ENCODE measurements at regions not wholly inside any gene's neighbourhood (a gene's known extent, or its start where the extent isn't known, plus 50 kb on each side); places are given as distances from the start of the nearest gene placed in this dataset.
"Not testable (repeated sequence)": the region's sequence is repeated elsewhere in the genome, so short reads cannot be mapped to it uniquely, and the experiment has no call there.

- no peak for DNase-seq (ENCODE audit: low read depth in 2 of 2)
These were observed 2054.0 kb upstream of the NUDT12 start for GRCh38 chr5:105616599-105616998.

DNA sequence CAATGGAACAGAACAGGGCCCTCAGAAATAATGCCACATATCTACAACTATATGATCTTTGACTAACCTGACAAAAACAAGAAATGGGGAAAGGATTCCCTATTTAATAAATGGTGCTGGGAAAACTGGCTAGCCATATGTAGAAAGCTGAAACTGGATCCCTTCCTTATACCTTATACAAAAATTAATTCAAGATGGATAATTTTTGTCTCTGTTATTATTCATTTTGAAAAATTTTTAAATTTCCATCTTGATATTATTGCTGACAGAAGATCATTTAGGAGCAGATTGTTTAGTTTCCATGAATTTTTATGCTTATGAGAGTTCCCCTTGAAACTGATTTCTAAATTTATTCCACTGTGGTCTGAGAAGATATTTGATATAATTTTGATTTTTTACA, 2039.8 kb upstream of the NUDT12 start:
- not testable (repeated sequence) for DNase-seq (ENCODE audit: low read depth in 2 of 2)

DNA sequence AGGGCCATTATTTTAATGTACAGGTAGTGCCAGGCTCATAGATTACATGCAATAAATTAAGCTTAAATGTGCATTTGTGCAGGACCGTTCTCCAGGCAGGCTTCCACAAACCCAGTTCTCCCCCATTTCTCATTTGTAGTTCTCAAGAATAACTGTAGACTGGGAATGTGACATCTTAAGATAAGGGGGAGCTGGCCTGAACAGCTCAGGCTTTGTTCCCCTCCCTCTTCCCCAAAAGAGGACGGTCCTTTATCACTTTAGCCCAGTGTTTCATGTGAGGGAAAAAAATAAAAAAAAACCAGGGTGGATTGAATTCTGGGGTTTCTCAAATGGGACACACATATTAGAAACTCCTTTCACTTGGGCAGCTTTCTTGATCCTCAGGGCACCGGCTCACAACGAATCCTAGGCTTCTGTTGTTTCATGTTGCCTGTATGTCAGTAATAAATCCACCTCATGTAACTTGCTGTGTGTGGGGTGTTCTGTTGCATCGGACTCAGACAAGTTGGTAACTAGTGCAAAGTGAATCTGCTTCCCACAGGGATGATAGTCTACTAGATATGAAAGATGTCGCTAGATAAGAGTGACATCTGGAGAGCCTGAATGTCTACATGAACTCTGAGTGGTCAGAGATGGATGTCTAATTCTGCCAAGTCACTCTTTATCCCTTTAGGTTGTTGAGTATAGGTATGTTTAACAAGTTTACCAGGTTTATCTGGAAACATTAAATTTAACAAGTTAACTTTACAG, 2030.6 kb upstream of the NUDT12 start:
- no peak for DNase-seq (ENCODE audit: low read depth in 2 of 2)

DNA sequence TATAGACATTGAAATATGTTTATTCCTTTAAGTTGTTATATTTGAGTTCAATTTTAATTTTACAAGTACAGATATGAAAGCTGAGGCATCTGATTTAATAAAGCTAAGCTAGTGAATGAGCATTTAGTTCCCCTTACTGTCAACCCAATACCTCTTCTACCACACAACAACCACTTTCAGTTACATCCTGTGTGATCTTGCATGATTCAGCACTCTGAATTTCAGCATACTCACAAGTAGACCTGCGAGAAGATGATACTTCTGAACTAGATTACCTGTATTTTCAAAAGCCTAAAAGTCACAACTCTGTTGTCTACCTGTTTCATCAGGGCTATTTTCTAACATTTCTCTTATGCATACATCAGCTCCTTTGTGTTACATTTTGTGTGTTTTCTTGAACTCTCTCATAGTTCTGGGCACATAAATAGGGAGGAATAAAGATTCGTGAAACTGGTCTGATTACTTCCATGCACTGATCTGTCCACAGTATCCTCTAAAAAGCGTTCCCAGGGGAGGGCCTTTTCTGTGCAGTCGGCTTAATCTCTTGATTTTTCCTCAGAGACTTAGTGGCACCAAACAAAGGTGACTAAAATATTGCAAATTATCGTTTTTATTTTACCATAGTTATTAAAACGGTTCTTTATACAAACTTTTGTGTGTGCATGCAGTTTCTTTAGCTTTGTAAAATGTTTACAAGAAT, 2025.5 kb upstream of the NUDT12 start:
- no peak for DNase-seq (ENCODE audit: low read depth in 2 of 2)

DNA sequence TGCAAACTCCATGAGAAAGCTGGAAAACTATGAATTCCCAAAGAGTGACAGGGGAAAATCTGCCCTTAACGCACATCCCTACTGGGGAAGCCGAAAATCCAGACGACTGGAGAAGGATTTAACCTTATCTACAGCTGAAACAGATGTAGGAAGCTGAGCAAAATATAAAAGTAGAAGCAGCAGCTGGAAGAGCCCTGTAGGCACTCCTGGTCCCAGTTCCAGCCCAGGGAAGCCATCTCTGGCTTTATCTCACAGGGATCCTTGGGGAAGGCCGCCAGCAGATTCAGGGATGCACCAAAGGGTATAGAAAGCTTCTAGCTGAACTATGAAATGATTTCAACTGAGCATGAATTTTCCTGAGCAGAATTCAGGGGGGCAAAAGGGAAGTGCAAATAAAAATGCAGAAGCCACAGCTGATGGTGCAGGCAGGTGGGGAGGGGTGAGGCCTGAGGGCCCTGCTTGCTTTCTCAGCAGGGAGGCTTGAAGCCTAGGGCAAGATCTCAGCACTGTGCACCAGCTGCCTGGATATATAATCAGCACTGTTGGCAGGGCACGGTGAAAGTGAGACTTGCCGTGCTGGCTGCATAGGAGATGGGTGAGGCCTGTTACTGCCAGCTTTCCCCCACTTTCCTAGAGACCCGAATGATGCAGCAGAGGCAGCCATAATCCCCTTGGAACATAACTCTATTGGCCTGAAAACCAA, 2019.5 kb upstream of the NUDT12 start:
- no peak for DNase-seq (ENCODE audit: low read depth in 2 of 2)

DNA sequence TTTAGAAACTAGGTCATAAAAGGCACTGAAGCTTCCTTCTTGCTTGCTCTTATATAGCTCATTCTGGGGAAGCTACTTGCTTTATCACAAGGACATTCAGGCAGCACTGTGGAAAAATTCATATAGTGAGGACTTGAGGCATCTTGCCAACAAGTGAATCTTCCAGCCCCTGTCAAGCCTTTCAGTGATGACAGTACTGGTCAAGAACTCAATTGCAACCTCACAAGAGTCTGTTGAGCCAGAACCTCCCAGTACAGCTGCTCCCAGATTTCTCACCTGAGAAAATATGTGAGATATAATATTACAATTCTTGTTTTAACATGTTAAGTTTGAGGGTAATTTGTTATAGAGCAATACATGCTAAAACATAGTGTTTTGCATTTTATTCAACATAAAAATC, 2011.0 kb upstream of the NUDT12 start:
- no peak for DNase-seq (ENCODE audit: low read depth in 2 of 2)

DNA sequence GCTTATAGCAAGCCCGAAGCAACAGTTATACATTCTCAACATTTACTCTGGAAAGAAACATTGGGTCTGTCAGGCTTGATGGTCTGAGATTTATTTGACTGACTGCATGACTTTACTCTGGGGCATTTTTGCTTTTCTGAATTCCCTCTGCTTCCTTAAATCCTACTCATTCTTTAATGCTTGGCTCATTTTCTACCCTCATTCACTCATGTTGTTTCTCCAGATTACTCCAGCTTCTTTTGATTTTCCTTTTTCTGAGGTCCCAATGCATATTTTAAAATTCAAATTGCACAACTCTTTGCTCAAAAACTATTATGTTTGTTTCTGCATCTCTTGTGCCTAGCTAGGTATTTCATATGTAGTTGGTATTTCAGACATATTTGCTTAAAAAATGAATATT, 2002.9 kb upstream of the NUDT12 start:
- DNase-seq (ENCODE audit: low read depth in 2 of 2) = no peak

GRCh38 chr5:105563842-105564241, 2001.3 kb upstream of the NUDT12 start:
- no peak for DNase-seq (ENCODE audit: low read depth in 2 of 2)

GRCh38 chr5:105554568-105555169, 1992.1 kb upstream of the NUDT12 start:
- no peak for DNase-seq (ENCODE audit: low read depth in 2 of 2)

DNA sequence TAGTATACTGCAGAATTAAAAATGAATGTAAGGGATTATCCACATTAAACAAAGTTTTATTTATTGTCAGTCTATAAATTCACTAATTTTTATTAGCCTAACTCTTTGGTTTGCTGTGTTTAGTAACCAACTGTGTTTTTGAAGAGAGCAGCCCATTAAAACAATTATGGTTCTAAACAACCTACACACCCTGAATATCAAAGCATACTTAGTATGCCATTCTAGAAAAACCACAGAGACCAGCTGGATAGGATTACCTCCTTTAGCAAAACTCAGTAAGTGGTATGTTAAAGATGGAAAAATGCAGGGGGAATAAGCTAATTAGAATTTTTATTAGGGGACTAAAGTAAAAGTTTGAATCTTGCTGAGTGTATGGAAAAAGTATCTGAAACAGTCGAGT, 1981.7 kb upstream of the NUDT12 start:
- no peak for DNase-seq (ENCODE audit: low read depth in 2 of 2)

- no peak for DNase-seq (ENCODE audit: low read depth in 2 of 2)
These were observed 1974.1 kb upstream of the NUDT12 start for GRCh38 chr5:105536675-105537074.

DNA sequence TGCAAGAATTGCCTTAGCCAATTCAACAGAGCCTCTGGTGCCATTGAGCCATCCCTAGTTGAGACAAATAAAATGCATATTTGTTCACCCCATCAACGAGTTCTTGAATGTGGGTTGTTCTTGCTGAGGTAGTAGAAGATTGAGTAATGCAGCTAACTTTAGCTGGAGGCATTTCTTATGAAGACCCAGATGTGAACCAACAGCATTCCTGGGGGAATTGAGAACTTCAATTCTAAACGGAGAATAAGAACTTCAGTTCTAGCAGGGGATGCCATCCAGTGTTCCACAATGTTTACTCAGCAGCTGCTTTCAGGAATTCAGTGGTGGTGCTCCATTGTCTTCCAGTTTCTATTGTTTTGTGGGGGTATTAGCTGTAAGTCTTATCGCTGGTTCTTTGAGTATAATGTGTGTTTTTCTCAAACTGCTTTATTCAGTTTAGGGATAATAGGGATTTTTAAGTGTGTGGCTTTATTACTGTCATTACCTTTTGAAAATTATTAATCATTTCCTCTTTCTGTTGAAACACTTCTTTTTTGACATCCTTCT, 1968.2 kb upstream of the NUDT12 start:
- no peak for DNase-seq (ENCODE audit: low read depth in 2 of 2)

GRCh38 chr5:105529851-105530250, 1967.3 kb upstream of the NUDT12 start:
- DNase-seq (ENCODE audit: low read depth in 2 of 2) = no peak

GRCh38 chr5:105508519-105508918, 1945.9 kb upstream of the NUDT12 start:
- no peak for DNase-seq (ENCODE audit: low read depth in 2 of 2)

DNA sequence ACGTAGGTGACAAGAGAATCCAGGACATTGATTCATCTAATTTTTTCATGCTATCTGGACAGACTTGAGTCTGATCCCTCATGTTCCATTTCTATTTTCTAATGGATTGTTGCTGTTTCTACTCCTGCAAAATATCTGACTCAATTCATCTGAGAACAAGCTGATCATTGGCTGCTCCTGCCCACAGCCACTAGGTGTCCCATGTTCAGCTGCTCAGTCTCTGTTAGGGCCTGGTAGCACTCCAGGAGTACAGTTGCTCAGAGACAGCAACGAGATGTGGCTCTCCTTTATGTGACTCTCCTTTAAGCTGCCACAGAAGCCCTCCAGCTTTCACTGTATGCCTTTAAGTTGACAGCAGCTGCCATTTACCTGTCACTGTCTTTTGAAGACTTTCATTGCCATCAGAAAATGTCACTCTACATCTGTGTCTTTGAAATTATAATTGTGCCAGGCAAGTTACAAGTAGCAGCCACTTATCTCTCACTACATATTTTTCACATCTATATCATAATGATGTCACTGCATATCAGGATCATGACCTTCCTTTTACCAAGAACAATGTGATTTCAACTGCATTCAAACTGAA, 1944.2 kb upstream of the NUDT12 start:
- no peak for DNase-seq (ENCODE audit: low read depth in 2 of 2)

- no peak for DNase-seq (ENCODE audit: low read depth in 2 of 2)
These were observed 1941.4 kb upstream of the NUDT12 start for GRCh38 chr5:105503950-105504349.

- no peak for DNase-seq (ENCODE audit: low read depth in 2 of 2)
These were observed 1938.7 kb upstream of the NUDT12 start for GRCh38 chr5:105501315-105501714.

DNA sequence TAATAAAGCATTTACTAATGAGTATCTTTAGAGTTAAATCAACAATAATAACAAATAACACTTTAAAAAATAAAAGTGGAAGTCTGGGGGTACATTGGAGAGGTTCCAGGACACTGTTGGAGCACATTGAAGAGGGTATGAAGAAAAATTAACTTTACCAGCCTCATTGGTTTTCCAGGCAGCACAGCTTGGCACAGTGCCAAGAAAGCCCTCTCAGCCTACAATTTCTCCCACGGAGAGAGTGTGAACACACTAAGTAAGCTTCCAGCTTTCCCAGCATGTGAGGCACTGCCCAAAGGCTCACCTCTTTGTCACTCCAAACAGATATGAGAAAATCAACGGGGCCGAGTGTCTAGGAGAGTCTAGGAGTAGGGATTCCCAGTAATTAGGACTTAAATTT, 1912.8 kb upstream of the NUDT12 start:
- no peak for DNase-seq (ENCODE audit: low read depth in 2 of 2)

- no peak for DNase-seq (ENCODE audit: low read depth in 2 of 2)
These were observed 1899.8 kb upstream of the NUDT12 start for GRCh38 chr5:105462377-105462776.

DNA sequence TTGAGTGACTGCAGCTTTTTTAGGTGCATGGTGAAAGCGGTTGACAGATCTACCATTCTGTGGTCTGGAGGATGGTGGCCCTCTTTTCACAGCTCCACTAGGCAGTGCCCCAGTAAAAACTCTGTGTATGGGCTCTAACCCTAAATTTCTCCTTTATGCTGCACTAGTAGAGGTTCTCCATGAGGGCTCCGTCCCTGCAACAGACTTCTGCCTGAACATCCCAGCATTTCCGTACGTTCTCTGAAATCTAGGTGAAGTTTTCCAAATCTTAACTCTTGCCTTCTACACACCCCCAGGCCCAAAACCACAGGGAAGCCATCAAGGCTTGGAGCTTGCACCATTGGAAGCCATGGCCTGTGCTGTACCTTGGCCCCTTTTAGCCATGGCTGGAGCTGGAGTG, 1898.1 kb upstream of the NUDT12 start:
- no peak for DNase-seq (ENCODE audit: low read depth in 2 of 2)

- no peak for DNase-seq (ENCODE audit: low read depth in 2 of 2)
These were observed 1890.7 kb upstream of the NUDT12 start for GRCh38 chr5:105453216-105453807.
